ENCODE measurements at regions not wholly inside any gene's neighbourhood (a gene's known extent, or its start where the extent isn't known, plus 50 kb on each side); places are given as distances from the start of the nearest gene placed in this dataset.
"Not testable (repeated sequence)": the region's sequence is repeated elsewhere in the genome, so short reads cannot be mapped to it uniquely, and the experiment has no call there.

- TF ChIP-seq CTCF (IDR thresholded peaks at IDR 0.05; ENCODE audit: poor library complexity); EZH2 (IDR thresholded peaks at IDR 0.05; ENCODE audit: borderline replicate concordance); EZH2phosphoT487 (IDR thresholded peaks at IDR 0.05; ENCODE audit: low read depth, severe bottlenecking, unreplicated experiment): not testable (repeated sequence)
Observed at GRCh38 chr21:27860314-27860955, 893.5 kb upstream of the ADAMTS5 start.
